HG03066 (cell line): ENCODE measurements at regions not wholly inside any gene's neighbourhood (a gene's known extent, or its start where the extent isn't known, plus 50 kb on each side); places are given as distances from the start of the nearest gene placed in this dataset.
"Not testable (repeated sequence)": the region's sequence is repeated elsewhere in the genome, so short reads cannot be mapped to it uniquely, and the experiment has no call there.

Experiments used
- ATAC-seq: cut with Tn5 transposase; IDR thresholded peaks from one replicate; pipeline ENCODE4 v1.9.1; 2021; ENCODE audit warnings: low read depth; ENCODE audit not compliant: unreplicated experiment

- no peak for ATAC-seq
These were observed 188.0 kb upstream of the SLC24A3 start for GRCh38 chr20:19024296-19025035.

- ATAC-seq = no peak
These were observed 186.9 kb upstream of the SLC24A3 start for GRCh38 chr20:19025430-19026120.

GRCh38 chr20:19026121-19026878 is 186.1 kb upstream of the SLC24A3 start:
- ATAC-seq = peak; percentile 82

- no peak for ATAC-seq
These were observed 185.4 kb upstream of the SLC24A3 start for GRCh38 chr20:19026901-19027644.

- no peak for ATAC-seq
These were observed 184.5 kb upstream of the SLC24A3 start for GRCh38 chr20:19027971-19028370.

GRCh38 chr20:19041787-19042186 is 170.7 kb upstream of the SLC24A3 start:
- no peak for ATAC-seq

- ATAC-seq = no peak
These were observed 167.1 kb upstream of the SLC24A3 start for GRCh38 chr20:19045371-19045770.

- ATAC-seq = no peak
These were observed 165.1 kb upstream of the SLC24A3 start for GRCh38 chr20:19047040-19047950.

GRCh38 chr20:19047951-19048296 is 164.5 kb upstream of the SLC24A3 start:
- no peak for ATAC-seq

- no peak for ATAC-seq
These were observed 163.4 kb upstream of the SLC24A3 start for GRCh38 chr20:19048995-19049501.

- no peak for ATAC-seq
These were observed 162.9 kb upstream of the SLC24A3 start for GRCh38 chr20:19049514-19049913.

GRCh38 chr20:19056909-19057308 is 155.5 kb upstream of the SLC24A3 start:
- ATAC-seq = no peak

- ATAC-seq = not testable (repeated sequence)
These were observed 147.7 kb upstream of the SLC24A3 start for GRCh38 chr20:19064788-19065187.

- no peak for ATAC-seq
These were observed 144.5 kb upstream of the SLC24A3 start for GRCh38 chr20:19067986-19068385.

GRCh38 chr20:19070026-19070425 is 142.4 kb upstream of the SLC24A3 start:
- no peak for ATAC-seq

- peak; percentile 35 for ATAC-seq
These were observed 141.6 kb upstream of the SLC24A3 start for GRCh38 chr20:19070681-19071445.

GRCh38 chr20:19071446-19071725 is 141.1 kb upstream of the SLC24A3 start:
- ATAC-seq = peak; percentile 38

- no peak for ATAC-seq
These were observed 140.4 kb upstream of the SLC24A3 start for GRCh38 chr20:19071902-19072498.

- ATAC-seq = no peak
These were observed 139.5 kb upstream of the SLC24A3 start for GRCh38 chr20:19072988-19073387.
